K562 (cell line): ENCODE measurements at regions not wholly inside any gene's neighbourhood (a gene's known extent, or its start where the extent isn't known, plus 50 kb on each side); places are given as distances from the start of the nearest gene placed in this dataset.

ENCODE experiments used
- ATAC-seq: fragments of 200-7000 bp; cut with Tn5 transposase; 3 replicates; pipeline ENCODE4 v1.9.1; 2020; ENCODE audit warnings: moderate library complexity
- BruUV-seq: library from RNA; stranded (reverse); fragments of 400-500 nt; replicated peaks from 2 replicates; lab custom pipeline; 2021; lab: Mats Ljungman, UMichigan
- CTCF ChIA-PET: fragments of 300-600 bp; formaldehyde crosslinking; extraction: SDS; loops from one replicate; lab custom pipeline; 2021; ENCODE audit warnings: low intra/inter-chr PET ratio; lab: Yijun Ruan, JAX
- POLR2A ChIA-PET: fragments of 300-600, 350-650 bp; sonication (Branson Sonifier 250); formaldehyde crosslinking; extraction: SDS; loops from one replicate; lab custom pipeline; 2021; ENCODE audit warnings: antibody characterized with exemption, inconsistent platforms; lab: Yijun Ruan, JAX
- DNase-seq, 4 experiments: peaks; one replicate each; pipeline versions ENCODE4 v3.0.0 to v3.0.0-alpha.2; 2011 to 2018; ENCODE audit warnings: low spot score in 3 of 4, mixed read lengths in 3 of 4; ENCODE audit errors: extremely low read depth in 1 of 4
- FAIRE-seq: peaks from 2 replicates; lab custom pipeline; 2011; peaks lifted over from hg19 to GRCh38; lab: Jason Lieb, UNC
- H2AFZ ChIP-seq: 2 replicates; pipeline ENCODE4 v1.6.0; 2011; ENCODE audit warnings: low read depth, low read length, control low read depth, inconsistent platforms
- H3K27ac ChIP-seq: fragments of 200-600 bp; 3 replicates; pipeline ENCODE4 v1.8.0; 2011; ENCODE audit warnings: low read depth, mild to moderate bottlenecking, control low read depth, inconsistent platforms, low read length, moderate library complexity, mixed read lengths; ENCODE audit errors: extremely low read depth
- H3K27me3 ChIP-seq, 2 experiments: fragments of 300-600 bp in 1 of 2; 2 replicates in 1 of 2; 3 replicates in 1 of 2; pipeline versions ENCODE4 v1.6.0 to v1.8.0; 2011; ENCODE audit warnings: inconsistent platforms in 2 of 2, low read length in 2 of 2, mild to moderate bottlenecking in 1 of 2, mixed read lengths in 1 of 2, moderate library complexity in 1 of 2; ENCODE audit not compliant: control insufficient read depth in 2 of 2, insufficient read depth in 2 of 2
- H3K36me3 ChIP-seq: fragments of 300-600 bp; 3 replicates; pipeline ENCODE4 v1.8.0; 2011; ENCODE audit warnings: mild to moderate bottlenecking, low read length, inconsistent platforms; ENCODE audit not compliant: control insufficient read depth, insufficient read depth
- H3K4me1 ChIP-seq, 2 experiments: fragments of 200-600 bp in 1 of 2; replicated peaks in 1 of 2; 2 replicates in 1 of 2; 3 replicates in 1 of 2; pipeline versions ENCODE4 v1.5.1 to v1.8.0; 2011; ENCODE audit warnings: inconsistent platforms in 2 of 2, low read length in 2 of 2, mild to moderate bottlenecking in 1 of 2, mixed read lengths in 1 of 2, moderate library complexity in 1 of 2; ENCODE audit not compliant: control insufficient read depth in 2 of 2, insufficient read depth in 2 of 2
- H3K4me2 ChIP-seq: 2 replicates; pipeline ENCODE4 v1.6.1; 2011; ENCODE audit warnings: low read length, control low read depth, inconsistent platforms, mixed read lengths; ENCODE audit not compliant: insufficient read depth
- H3K4me3 ChIP-seq: fragments of 200-600 bp; sonication (generic), shearing (Covaris generic); 2 replicates; pipeline ENCODE4 v1.5.1; 2016; ENCODE audit warnings: control low read depth, inconsistent platforms
- H3K79me2 ChIP-seq: fragments of 200-600 bp; 3 replicates; pipeline ENCODE4 v1.8.0; 2011; ENCODE audit warnings: low read length, inconsistent platforms; ENCODE audit not compliant: control insufficient read depth, insufficient read depth
- H3K9ac ChIP-seq, 2 experiments: 2 replicates each; pipeline versions ENCODE4 v1.6.0 to v1.6.1; 2011; ENCODE audit warnings: low read depth in 2 of 2, low read length in 2 of 2, control low read depth in 1 of 2, inconsistent platforms in 1 of 2, mild to moderate bottlenecking in 1 of 2, mixed read lengths in 1 of 2; ENCODE audit not compliant: insufficient read depth in 1 of 2
- H3K9me1 ChIP-seq: one replicate; pipeline ENCODE4 v1.6.0; 2011; ENCODE audit warnings: inconsistent platforms, mild to moderate bottlenecking, low read length, moderate library complexity; ENCODE audit not compliant: control insufficient read depth, insufficient read depth
- H3K9me3 ChIP-seq: replicated peaks from 2 replicates; pipeline ENCODE4 v1.5.1; 2011; ENCODE audit warnings: low read depth, low read length, inconsistent platforms; ENCODE audit not compliant: control insufficient read depth, insufficient read depth
- H4K20me1 ChIP-seq: replicated peaks from 2 replicates; pipeline ENCODE4 v1.6.1; 2011; ENCODE audit warnings: low read length, inconsistent platforms, mixed read lengths; ENCODE audit not compliant: control insufficient read depth, insufficient read depth
- ARHGAP35 ChIP-seq: fragments of 450-650 bp; IDR thresholded peaks from 2 replicates; pipeline ENCODE4 v1.6.1; 2018; ENCODE audit not compliant: partially characterized antibody
- CBFA2T3 ChIP-seq: fragments of 450-650 bp; IDR thresholded peaks from 2 replicates; pipeline ENCODE4 v1.6.1; 2017
- HNRNPUL1 ChIP-seq: fragments of 200-400 bp; formaldehyde crosslinking; IDR thresholded peaks from 2 replicates; pipeline ENCODE4 v1.6.1; 2017; ENCODE audit warnings: low read length
- KAT7 ChIP-seq: sonication (generic); formaldehyde crosslinking; IDR thresholded peaks from 2 replicates; pipeline ENCODE4 v1.8.0; 2022; ENCODE audit warnings: missing genetic modification reagents, mild to moderate bottlenecking, borderline replicate concordance
- KHSRP ChIP-seq: fragments of 450-650 bp; IDR thresholded peaks from 2 replicates; pipeline ENCODE4 v1.6.1; 2017
- RBM34 ChIP-seq: fragments of 200-400 bp; formaldehyde crosslinking; IDR thresholded peaks from 2 replicates; pipeline ENCODE4 v1.6.1; 2018; ENCODE audit warnings: low read length, borderline replicate concordance; ENCODE audit not compliant: insufficient read depth
- SMARCA5 ChIP-seq: fragments of 450-650 bp; IDR thresholded peaks from 2 replicates; pipeline ENCODE4 v1.6.1; 2016
- ZNF12 ChIP-seq: sonication (generic); formaldehyde crosslinking; IDR thresholded peaks from 2 replicates; pipeline ENCODE4 v1.4.0; 2020; ENCODE audit warnings: mild to moderate bottlenecking, missing genetic modification reagents
- ZNF143 ChIP-seq: sonication (generic); formaldehyde crosslinking; IDR thresholded peaks from 2 replicates; pipeline ENCODE4 v1.9.0; 2022; ENCODE audit warnings: mild to moderate bottlenecking, missing genetic modification reagents
- ZNF408 ChIP-seq: fragments of 250-450 bp; sonication (Bioruptor Pico); IDR thresholded peaks from 2 replicates; pipeline ENCODE4 v1.4.0; 2020; ENCODE audit warnings: low read depth, mild to moderate bottlenecking, moderate library complexity
- ZNF586 ChIP-seq: fragments of 450-650 bp; formaldehyde crosslinking; conservative IDR thresholded peaks from 2 replicates; pipeline ENCODE4 v1.4.0; 2020; ENCODE audit warnings: mild to moderate bottlenecking, moderate library complexity
- WGBS: fragments of 100-300 bp; shearing (Covaris generic); methylation state at CpG from one replicate; pipeline ENCODE4 v1.1.6; 2016; ENCODE audit warnings: low coverage, mixed read lengths; ENCODE audit not compliant: insufficient coverage; ENCODE audit errors: missing lambda C conversion rate; 5-methylcytosine and 5-hydroxymethylcytosine counted together
- in situ Hi-C: fragments of 300-500 bp; cut with MboI; formaldehyde crosslinking; loops from 4 replicates; pipeline ENCODE4 v1.15.0; 2018; ENCODE audit warnings: inconsistent platforms, mixed read lengths
- intact Hi-C: fragments of 100-400 bp; cut with micrococcal nuclease; formaldehyde crosslinking; loops from 2 replicates; pipeline ENCODE4 v1.14.2; 2022
- TF ChIP-seq, protein P1 (sequence below): fragments of 450-650 bp; formaldehyde crosslinking; IDR thresholded peaks from 2 replicates; pipeline ENCODE4 v1.4.0; 2020; ENCODE audit warnings: mild to moderate bottlenecking, moderate library complexity
- TF ChIP-seq, protein P2 (sequence below): fragments of 250-450 bp; sonication (Bioruptor Pico); IDR thresholded peaks from 2 replicates; pipeline ENCODE4 v1.4.0; 2020; ENCODE audit warnings: mild to moderate bottlenecking, moderate library complexity

DNA sequence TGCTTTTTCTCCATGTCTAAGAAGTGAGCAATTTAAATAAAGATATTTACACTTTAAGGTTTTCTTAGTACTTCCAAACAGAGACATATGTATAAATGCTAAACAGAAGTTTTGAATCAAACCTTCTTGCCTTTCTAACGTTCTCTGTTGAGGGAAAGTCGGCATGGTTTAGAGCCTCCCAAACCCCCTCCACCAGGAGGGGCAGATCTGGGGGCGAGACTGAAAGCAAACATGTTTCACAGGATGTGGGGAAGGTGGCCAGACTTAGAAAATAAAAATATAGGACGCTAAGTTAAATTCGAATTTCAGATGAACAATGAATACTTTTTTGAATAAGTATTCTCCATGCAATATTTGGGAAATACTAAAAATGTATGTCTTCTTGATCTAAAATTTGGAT, 208.3 kb upstream of the SHH start:
- ChIA-PET CTCF (no interaction called here), POLR2A (no interaction called here)
- BruUV-seq, result no TSS peak
- Histone ChIP-seq H3K27me3 (peaks cover 53 to 68% of the 10 kb centered on the region in 2 experiments), H3K9ac (no peak overlapping the region), H3K9me1 (no peaks in the 10 kb centered on the region), H3K9me3 (no peaks in the 10 kb centered on the region), H3K4me3 (no peak overlapping the region), H3K4me1 (no peaks in the 10 kb centered on the region), H4K20me1 (no peaks in the 10 kb centered on the region), H3K79me2 (no peaks in the 10 kb centered on the region), H3K4me2 (no peak overlapping the region), H3K36me3 (no peaks in the 10 kb centered on the region), H2AFZ (no peak overlapping the region), H3K27ac (no peak overlapping the region)
- FAIRE-seq (no peak), ATAC-seq (no peak), DNase-seq (no peak)
- in situ Hi-C loops (no loop called here), intact Hi-C loops (no loop called here)
- no peak for TF ChIP-seq ZNF586 (CRISPR knock-in tag)
- no peak for TF ChIP-seq ZNF143 (CRISPR knock-in tag)
- TF ChIP-seq CBFA2T3, result no peak
- no peak for TF ChIP-seq ZNF12 (CRISPR knock-in tag)
- no peak for TF ChIP-seq ZNF408 (CRISPR knock-in tag)
- TF ChIP-seq KAT7, result no peak
- TF ChIP-seq, protein P1, sequence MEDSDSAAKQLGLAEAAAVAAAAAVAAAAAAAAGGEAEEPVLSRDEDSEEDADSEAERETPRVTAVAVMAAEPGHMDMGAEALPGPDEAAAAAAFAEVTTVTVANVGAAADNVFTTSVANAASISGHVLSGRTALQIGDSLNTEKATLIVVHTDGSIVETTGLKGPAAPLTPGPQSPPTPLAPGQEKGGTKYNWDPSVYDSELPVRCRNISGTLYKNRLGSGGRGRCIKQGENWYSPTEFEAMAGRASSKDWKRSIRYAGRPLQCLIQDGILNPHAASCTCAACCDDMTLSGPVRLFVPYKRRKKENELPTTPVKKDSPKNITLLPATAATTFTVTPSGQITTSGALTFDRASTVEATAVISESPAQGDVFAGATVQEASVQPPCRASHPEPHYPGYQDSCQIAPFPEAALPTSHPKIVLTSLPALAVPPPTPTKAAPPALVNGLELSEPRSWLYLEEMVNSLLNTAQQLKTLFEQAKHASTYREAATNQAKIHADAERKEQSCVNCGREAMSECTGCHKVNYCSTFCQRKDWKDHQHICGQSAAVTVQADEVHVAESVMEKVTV (CRISPR knock-in tag), result no peak
- no peak for TF ChIP-seq ARHGAP35
- no peak for TF ChIP-seq HNRNPUL1
- no peak for TF ChIP-seq RBM34
- TF ChIP-seq, protein P2, sequence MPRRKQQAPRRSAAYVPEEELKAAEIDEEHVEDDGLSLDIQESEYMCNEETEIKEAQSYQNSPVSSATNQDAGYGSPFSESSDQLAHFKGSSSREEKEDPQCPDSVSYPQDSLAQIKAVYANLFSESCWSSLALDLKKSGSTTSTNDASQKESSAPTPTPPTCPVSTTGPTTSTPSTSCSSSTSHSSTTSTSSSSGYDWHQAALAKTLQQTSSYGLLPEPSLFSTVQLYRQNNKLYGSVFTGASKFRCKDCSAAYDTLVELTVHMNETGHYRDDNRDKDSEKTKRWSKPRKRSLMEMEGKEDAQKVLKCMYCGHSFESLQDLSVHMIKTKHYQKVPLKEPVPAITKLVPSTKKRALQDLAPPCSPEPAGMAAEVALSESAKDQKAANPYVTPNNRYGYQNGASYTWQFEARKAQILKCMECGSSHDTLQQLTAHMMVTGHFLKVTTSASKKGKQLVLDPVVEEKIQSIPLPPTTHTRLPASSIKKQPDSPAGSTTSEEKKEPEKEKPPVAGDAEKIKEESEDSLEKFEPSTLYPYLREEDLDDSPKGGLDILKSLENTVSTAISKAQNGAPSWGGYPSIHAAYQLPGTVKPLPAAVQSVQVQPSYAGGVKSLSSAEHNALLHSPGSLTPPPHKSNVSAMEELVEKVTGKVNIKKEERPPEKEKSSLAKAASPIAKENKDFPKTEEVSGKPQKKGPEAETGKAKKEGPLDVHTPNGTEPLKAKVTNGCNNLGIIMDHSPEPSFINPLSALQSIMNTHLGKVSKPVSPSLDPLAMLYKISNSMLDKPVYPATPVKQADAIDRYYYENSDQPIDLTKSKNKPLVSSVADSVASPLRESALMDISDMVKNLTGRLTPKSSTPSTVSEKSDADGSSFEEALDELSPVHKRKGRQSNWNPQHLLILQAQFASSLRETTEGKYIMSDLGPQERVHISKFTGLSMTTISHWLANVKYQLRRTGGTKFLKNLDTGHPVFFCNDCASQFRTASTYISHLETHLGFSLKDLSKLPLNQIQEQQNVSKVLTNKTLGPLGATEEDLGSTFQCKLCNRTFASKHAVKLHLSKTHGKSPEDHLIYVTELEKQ (CRISPR knock-in tag), result no peak
- TF ChIP-seq SMARCA5, result no peak
- no peak for TF ChIP-seq KHSRP
- 0% methylated on average over 5 of the region's 5 CpGs for WGBS
